ENCODE measurements at regions not wholly inside any gene's neighbourhood (a gene's known extent, or its start where the extent isn't known, plus 50 kb on each side); places are given as distances from the start of the nearest gene placed in this dataset.

- TF ChIP-seq CHD7 (IDR thresholded peaks at IDR 0.05; ENCODE audit: insufficient replicate concordance, low read length) (no peak), KDM5A (IDR thresholded peaks at IDR 0.05; ENCODE audit: low read length) (no peak), SIN3A (conservative IDR thresholded peaks at IDR 0.05 in 1 of 2, IDR thresholded peaks at IDR 0.05 in 1 of 2; ENCODE audit: low read depth in 1 of 2, low read length in 2 of 2) (no peak), ASH2L (IDR thresholded peaks at IDR 0.05; ENCODE audit: low read length) (no peak), POLR2A (IDR thresholded peaks at IDR 0.05; ENCODE audit: control extremely low read depth in 1 of 2, low read depth in 2 of 2, low read length in 2 of 2) (no peak), RNF2 (IDR thresholded peaks at IDR 0.05; ENCODE audit: borderline replicate concordance, low read depth, low read length, missing control alignments, poor library complexity, severe bottlenecking) (no peak), SUZ12 (IDR thresholded peaks at IDR 0.05; ENCODE audit: low read length) (no peak), TAF1 (IDR thresholded peaks at IDR 0.05; ENCODE audit: low read depth, low read length) (no peak), KDM4A (IDR thresholded peaks at IDR 0.05; ENCODE audit: low read depth, low read length, severe bottlenecking) (no peak), RAD21 (IDR thresholded peaks at IDR 0.05 in 1 of 2, conservative IDR thresholded peaks at IDR 0.05 in 1 of 2; ENCODE audit: low read depth in 2 of 2, low read length in 2 of 2) (no peak)
Measured at GRCh38 chr19:31205887-31206518, 143.2 kb downstream of the TSHZ3 start (continued).
